Activated CD4-positive, alpha-beta T cell treated with anti-CD3 and anti-CD28 coated beads, Interleukin-2, amount 50 U/mL, for 16 hours (primary cell): ENCODE measurements at regions not wholly inside any gene's neighbourhood (a gene's known extent, or its start where the extent isn't known, plus 50 kb on each side); places are given as distances from the start of the nearest gene placed in this dataset.

Source experiments
- DNase-seq: peaks from one replicate; pipeline ENCODE4 v3.0.0-alpha.2; 2020

GRCh38 chr2:21646345-21646744 is 522.6 kb downstream of the TDRD15 start:
- DNase-seq = no peak

DNA sequence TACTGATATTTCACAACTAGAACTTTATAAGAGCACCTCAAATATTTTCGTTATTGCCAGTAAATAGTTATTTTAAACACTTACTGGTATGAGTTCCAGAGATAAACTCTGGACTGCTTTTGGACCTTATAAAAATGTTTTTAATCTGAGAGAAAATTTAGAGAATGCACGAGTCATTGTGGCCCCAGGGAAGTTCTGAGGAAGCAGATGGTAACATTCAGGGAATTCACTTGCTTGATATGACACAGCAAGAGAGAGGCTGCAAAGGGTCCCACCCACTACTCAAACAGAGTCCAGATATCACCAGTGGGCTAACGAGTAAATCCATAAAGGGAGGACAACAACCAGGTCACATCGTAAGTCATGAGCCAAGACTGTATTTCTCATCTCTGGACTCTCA is 526.8 kb downstream of the TDRD15 start:
- no peak for DNase-seq

DNA sequence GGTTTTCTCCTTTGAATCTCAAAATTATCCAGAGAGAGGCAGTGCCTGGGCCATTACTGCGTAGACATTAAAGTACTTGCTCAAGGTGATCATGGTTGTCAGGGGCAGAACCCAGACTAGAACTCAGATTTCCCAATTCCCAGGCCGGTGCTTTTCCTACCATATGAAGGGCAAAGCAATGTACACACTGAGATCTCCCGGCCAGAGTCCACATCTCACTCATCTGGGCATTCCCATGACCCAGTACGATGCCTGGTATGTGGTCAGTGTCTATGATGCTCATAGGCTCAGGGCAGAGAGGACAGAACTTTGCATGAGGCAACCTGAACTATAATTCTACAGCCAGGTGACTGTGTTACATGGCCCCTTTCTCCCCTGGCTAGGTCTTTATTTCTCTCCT is 531.4 kb downstream of the TDRD15 start:
- no peak for DNase-seq

- no peak for DNase-seq
Observed at GRCh38 chr2:21656330-21657075, 532.7 kb downstream of the TDRD15 start.

DNA sequence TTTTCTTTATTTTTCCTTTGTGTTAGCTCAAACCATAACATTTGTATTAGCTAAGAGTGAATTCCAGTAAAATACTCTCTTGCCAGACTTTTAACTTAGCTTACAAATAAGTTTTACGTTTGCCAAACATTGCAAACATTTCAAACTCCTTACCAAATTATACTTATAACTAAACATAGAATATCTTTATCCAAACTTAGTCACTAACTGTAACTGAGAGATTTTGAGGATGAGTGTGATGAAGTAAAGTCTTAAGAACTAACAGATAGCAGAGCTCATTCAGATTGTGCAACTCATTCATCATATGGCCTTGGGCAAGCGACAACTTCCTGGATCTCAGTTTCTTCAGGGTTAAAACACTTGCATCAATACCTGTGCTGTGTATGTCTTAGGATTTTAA is 533.7 kb downstream of the TDRD15 start:
- DNase-seq = no peak

DNA sequence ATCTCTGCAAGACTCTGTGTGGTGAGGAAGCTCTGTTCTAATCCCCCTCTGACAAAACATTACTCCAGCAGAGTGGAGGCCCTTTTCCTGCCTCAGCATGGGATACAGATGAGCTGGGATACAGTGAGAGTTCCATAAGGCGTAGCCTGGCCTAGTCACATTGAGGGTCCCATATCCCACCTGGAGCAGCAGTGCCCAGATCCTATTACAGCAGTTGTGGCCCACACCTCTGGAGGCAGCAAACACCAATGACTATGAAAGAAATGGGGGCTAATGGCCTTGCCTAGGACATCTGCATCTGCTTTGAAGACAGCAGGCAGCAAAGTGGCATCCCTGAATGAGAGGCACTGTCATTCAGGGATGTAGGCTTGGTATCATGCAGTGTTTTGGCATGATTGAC is 534.5 kb downstream of the TDRD15 start:
- DNase-seq = no peak

GRCh38 chr2:21658907-21659477 is 535.2 kb downstream of the TDRD15 start:
- no peak for DNase-seq

DNA sequence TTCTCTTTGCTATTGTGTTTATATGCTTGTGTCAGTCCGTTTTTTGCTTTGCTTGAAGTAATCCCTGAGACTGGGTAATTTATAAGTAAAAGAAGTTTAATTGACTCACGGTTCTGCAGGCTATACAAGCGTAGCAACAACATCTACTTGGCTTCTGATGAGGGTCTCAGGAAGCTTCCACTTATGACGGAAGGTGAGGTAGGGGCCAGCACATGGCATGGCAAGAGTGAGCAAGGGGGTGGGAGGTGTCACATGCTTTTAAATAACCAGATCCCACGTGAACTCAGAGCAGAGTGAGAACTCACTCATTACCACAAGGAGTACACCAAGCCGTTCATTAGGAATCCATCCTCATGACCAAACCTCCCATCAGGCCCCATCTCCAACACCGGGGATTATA is 540.3 kb downstream of the TDRD15 start:
- no peak for DNase-seq

GRCh38 chr2:21667638-21668037 is 543.9 kb downstream of the TDRD15 start:
- no peak for DNase-seq

GRCh38 chr2:21668078-21668710 is 544.4 kb downstream of the TDRD15 start:
- no peak for DNase-seq

GRCh38 chr2:21676041-21676440 is 552.3 kb downstream of the TDRD15 start:
- no peak for DNase-seq

- DNase-seq = no peak
Observed at GRCh38 chr2:21676676-21677075, 552.9 kb downstream of the TDRD15 start.

DNA sequence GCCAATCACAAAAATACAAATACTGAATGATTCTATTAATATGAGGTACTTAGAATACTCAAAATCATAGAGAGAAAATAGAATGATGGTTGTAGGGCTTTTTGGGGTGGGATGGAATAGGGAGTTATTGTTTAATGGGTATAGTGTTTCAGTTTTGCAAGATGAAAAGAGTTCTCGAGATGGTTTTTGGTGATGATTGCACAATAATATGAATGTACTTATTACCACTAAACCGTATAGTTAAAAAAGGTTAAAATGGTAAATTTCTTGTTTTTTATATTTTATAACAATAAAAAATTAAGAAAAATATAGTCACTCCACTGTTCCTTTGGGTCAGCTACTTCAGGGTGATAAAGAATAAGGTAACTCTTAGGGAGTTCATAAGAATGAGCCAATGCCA is 560.1 kb downstream of the TDRD15 start:
- no peak for DNase-seq

DNA sequence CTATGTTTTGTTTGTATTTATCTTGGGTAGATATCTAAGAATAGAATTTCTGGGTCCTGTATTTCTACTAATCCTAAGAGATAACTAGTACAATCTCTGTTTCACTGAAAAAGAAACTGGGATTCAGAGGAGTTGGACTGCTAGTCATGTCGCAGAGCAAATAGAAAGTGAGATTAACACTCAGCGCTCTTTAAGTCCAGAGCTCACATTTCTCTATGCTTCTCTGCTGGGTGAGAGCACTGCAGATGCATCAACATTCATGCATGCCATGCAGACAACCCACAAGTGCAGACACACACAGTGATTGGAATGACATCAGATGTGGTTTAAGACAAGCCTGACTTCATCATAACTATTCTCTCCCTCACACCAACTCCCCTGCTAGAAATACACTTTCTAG is 563.8 kb downstream of the TDRD15 start:
- no peak for DNase-seq

GRCh38 chr2:21690005-21690404 is 566.2 kb downstream of the TDRD15 start:
- no peak for DNase-seq

DNA sequence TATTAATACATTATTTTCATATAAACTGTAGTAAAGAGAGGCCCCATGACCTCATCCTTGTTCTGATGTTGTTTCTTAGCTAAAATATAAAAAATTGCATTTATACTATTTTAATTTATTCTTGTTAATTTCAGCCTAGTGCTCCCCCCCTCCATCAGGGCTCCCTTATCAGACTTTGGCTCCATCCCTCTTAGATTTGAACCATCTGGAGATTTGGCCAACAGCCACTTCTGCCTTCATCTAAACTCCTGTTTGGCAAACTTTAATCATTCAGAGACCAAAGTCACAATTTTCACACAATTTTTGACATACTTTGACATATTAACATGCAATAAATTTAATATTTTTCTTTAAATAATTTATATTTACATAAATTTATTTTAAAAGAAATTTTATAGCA is 569.3 kb downstream of the TDRD15 start:
- DNase-seq = no peak

DNA sequence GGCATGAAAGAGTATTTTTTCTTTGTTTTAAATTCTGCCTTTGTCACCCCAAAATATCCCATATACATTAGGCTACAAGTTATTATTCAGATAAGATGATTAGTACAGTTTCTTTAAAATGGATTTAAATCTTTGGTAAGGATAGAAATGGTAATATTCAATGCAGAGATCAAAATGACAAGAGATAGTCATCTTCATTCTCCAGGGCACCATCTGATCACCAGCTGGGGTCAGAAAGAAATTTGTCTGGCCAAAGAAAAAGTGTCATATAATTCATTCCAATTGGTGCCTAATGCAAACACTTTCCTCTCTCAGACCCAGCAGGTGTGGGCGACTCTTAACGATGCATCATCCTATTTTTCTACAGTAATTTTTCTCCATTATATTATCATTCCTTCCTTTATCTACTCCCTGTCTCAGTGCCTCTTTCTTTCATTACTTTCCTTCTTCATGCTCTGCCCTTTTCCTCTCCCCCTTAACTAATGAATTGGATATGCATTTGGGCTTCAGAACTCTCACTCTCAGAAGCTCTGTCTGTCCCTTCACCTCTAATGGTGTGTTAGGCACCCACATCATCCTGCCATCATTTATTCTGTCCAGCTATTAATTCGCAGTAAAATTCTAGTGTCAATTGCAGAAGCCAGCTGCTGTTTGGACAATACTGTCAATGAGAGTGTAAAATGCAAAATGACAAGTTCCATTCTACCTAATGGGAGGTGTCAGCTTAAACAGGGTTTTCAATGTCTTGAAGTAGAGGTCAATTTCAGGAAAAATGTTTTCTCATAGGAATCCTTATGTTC is 570.5 kb downstream of the TDRD15 start:
- DNase-seq = no peak

DNA sequence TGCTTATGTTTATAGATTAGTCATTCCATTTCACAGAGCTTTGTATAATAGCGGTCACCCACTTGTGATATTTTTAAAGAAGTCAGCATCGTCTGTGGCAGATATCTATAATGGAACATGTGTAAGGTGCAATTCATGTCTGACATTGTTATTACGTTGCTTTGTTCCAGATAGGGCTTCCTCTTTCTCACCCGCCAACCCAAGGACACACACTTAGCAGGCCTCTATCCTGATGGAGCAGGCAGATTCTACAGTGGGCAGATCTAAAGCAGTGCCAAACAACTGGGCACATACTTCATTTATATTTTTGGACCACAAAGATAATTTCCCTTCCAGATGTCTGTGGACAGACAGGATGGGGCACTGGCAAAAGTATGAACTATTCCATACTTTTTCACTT is 573.1 kb downstream of the TDRD15 start:
- DNase-seq = no peak

DNA sequence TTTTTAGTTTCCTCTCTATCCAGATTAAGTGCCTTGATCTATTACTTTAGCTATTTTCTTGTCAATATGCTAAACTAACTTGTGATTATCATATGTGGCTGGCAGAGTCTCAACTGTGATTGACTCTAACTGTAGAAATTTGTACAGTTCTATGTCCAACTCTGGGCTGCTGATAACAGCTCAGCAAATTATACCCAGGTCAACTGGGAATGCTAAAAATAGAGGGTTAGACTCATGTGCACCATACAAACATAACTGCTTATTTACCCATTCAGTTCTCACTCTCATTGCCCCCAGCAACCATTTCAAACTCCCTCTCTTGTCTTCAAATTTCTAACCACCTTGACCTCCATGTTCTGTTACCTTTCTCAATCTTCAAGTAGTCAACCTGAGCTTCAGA is 576.9 kb downstream of the TDRD15 start:
- DNase-seq = no peak

DNA sequence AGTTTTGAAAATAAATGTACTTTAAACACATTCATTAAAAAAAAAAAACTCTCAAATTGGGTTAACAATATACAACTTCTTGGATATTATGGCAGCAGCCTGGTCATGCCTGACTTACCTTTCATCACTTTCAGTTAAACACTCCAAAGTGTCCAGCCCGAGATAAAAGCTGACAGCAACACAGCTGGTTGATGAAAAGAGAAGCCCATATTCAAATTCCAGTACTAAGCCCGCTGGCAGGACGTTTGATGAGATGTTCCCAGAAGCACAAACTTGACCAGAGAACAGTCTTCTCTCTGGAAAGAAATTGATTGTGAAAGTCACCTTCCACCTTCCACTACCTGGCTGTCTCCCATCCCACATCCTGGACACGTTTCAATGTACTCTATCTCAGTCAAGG is 586.3 kb downstream of the TDRD15 start:
- no peak for DNase-seq

- no peak for DNase-seq
Observed at GRCh38 chr2:21710496-21710895, 586.7 kb downstream of the TDRD15 start.

DNA sequence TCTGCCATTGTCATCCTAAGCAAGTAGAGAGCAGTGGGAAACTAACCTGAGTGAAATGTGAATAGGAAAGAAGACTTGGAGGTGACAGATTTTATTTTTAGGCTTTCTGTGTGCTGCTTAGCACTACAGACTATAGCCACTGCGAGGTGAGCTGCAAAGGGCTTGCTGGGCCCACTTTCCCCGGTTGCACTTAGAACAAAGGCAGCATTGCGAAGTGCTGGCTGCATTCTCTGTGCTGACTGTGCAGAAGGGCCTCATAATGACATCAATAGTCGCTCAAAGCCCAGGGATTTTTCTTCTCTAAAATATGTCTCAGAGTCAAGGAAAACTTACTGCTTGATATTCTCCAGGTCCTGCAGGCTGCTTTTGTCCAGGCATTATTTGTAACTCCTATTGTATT is 592.1 kb downstream of the TDRD15 start:
- no peak for DNase-seq

DNA sequence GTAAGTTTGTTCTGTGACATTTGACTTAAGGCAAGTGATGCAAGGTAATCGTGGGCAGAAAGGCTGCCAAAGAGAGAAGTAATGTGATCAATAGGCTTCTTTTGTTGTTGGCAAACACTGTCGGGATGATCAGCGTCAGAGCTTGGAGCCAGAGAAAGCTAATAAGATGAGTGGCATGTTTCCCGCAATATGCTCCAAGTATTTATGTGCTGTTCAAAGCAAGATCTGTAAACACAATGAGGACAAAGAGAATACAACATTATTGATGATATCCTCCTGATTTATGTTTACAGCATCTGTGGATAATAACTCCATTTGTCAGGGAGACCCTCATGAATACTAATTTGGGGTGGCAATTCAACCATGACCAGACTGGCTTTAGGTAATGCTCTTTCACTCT is 603.3 kb downstream of the TDRD15 start:
- DNase-seq = no peak

DNA sequence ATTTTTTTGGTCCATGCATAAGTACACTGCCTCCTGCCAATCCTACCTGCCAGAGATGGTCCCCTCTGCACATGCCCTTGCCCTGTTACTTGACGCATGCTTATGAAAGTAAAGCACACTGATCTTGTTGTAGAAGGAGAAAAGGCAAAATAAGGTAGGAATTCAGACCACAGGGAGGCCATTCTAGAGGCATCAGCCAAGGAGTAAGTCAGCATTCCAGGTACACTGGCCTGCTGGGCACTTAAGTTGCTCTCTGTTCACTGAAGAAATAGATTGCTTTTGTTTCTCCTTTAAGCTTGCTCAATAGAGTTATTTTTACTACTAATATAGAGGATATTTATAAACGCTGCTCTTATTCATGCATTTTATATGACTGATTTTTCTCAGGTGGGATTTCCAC is 604.4 kb downstream of the TDRD15 start:
- DNase-seq = no peak
